Smooth muscle cell (in vitro differentiated cells): ENCODE measurements at regions not wholly inside any gene's neighbourhood (a gene's known extent, or its start where the extent isn't known, plus 50 kb on each side); places are given as distances from the start of the nearest gene placed in this dataset.

Experiments used
- DNase-seq: peaks from one replicate; lab custom pipeline; 2025; ENCODE audit not compliant: unreplicated experiment; lab: John Stamatoyannopoulos, UW
- H2AFZ ChIP-seq: fragments of 200-600 bp; sonication (generic); 2 replicates; pipeline ENCODE4 v1.6.0; 2016; ENCODE audit warnings: antibody characterized with exemption, low read depth, mild to moderate bottlenecking
- H3F3A ChIP-seq: fragments of 200-600 bp; sonication (generic); 2 replicates; pipeline ENCODE4 v1.6.0; 2017; ENCODE audit warnings: antibody characterized with exemption, low read depth
- H3K27ac ChIP-seq: fragments of 200-600 bp; sonication (generic); 2 replicates; pipeline ENCODE4 v1.5.1; 2016; ENCODE audit warnings: low read depth, mild to moderate bottlenecking
- H3K27me3 ChIP-seq: fragments of 200-600 bp; sonication (generic); 2 replicates; pipeline ENCODE4 v1.6.1; 2016; ENCODE audit warnings: low read depth, mild to moderate bottlenecking
- H3K36me3 ChIP-seq: fragments of 200-600 bp; sonication (generic); 2 replicates; pipeline ENCODE4 v1.5.1; 2016; ENCODE audit warnings: low read depth
- H3K4me1 ChIP-seq: fragments of 200-600 bp; sonication (generic); 2 replicates; pipeline ENCODE4 v1.5.1; 2016; ENCODE audit warnings: low read depth
- H3K4me2 ChIP-seq: fragments of 200-600 bp; sonication (generic); 2 replicates; pipeline ENCODE4 v1.6.0; 2016; ENCODE audit warnings: mild to moderate bottlenecking
- H3K4me3 ChIP-seq: fragments of 200-600 bp; sonication (generic); 2 replicates; pipeline ENCODE4 v1.5.1; 2016; ENCODE audit warnings: mild to moderate bottlenecking
- H3K79me2 ChIP-seq: fragments of 200-600 bp; sonication (generic); 2 replicates; pipeline ENCODE4 v1.6.0; 2016; ENCODE audit warnings: low read depth, mild to moderate bottlenecking
- H3K9ac ChIP-seq: fragments of 200-600 bp; sonication (generic); 2 replicates; pipeline ENCODE4 v1.6.0; 2016; ENCODE audit warnings: low read depth
- H3K9me3 ChIP-seq: fragments of 200-600 bp; sonication (generic); replicated peaks from 2 replicates; pipeline ENCODE4 v1.5.1; 2016; ENCODE audit warnings: low read depth
- H4K20me1 ChIP-seq: fragments of 200-600 bp; sonication (generic); 2 replicates; pipeline ENCODE4 v1.6.0; 2016; ENCODE audit warnings: low read depth
- CTCF ChIP-seq: fragments of 200-600 bp; sonication (generic); IDR thresholded peaks from 2 replicates; pipeline ENCODE4 v1.5.1; 2017; ENCODE audit warnings: borderline replicate concordance, mild to moderate bottlenecking, antibody characterized with exemption; ENCODE audit not compliant: insufficient read depth, poor library complexity, severe bottlenecking
- WGBS: methylation state at CpG from one replicate; pipeline ENCODE4 v1.1.7; 2016; ENCODE audit warnings: low lambda C conversion rate; 5-methylcytosine and 5-hydroxymethylcytosine counted together

GRCh38 chr6:66489269-66489987, 782.4 kb upstream of the EYS start:
- H3K4me2 ChIP-seq, result no peak overlapping the region
- no peak overlapping the region for H2AFZ ChIP-seq
- H3K9ac ChIP-seq, result no peak overlapping the region
- DNase-seq, result no peak
- no peaks in the 10 kb centered on the region for H3K36me3 ChIP-seq
- 79% methylated on average over 9 of the region's 9 CpGs for WGBS
- no peaks in the 10 kb centered on the region for H3K9me3 ChIP-seq
- TF ChIP-seq CTCF, result no peak
- H3K27me3 ChIP-seq, result no peaks in the 10 kb centered on the region
- no peak overlapping the region for H3K4me3 ChIP-seq
- H3F3A ChIP-seq, result no peaks in the 10 kb centered on the region
- no peaks in the 10 kb centered on the region for H4K20me1 ChIP-seq
- H3K79me2 ChIP-seq, result no peaks in the 10 kb centered on the region
- no peak overlapping the region for H3K27ac ChIP-seq
- no peaks in the 10 kb centered on the region for H3K4me1 ChIP-seq

DNA sequence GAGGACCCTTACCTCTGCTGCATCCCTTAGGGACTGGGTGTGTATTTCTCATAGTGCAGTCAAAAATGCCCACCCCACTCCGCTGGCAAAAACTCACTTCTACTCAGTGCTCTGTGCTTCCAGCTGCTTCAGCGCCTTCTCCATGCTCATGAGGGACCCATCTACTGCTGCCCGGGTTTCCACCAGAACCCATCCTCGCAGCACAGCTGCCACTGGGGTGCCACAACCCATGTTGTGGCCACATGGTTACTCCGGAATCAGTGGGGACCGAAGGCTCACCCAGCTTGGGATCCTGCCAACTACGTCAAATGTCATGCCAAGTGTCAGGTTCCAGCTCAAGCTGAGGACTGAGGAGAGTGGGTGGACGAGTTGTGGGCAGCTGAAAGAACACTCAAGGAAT, 774.2 kb upstream of the EYS start:
- no peaks in the 10 kb centered on the region for H3K27me3 ChIP-seq
- no peak overlapping the region for H2AFZ ChIP-seq
- 91% methylated on average over 8 of the region's 8 CpGs for WGBS
- H3K9me3 ChIP-seq, result no peaks in the 10 kb centered on the region
- no peak overlapping the region for H3K27ac ChIP-seq
- no peak overlapping the region for H3K4me3 ChIP-seq
- H3K36me3 ChIP-seq, result no peaks in the 10 kb centered on the region
- no peaks in the 10 kb centered on the region for H4K20me1 ChIP-seq
- no peak overlapping the region for H3K4me2 ChIP-seq
- no peak for DNase-seq
- no peak overlapping the region for H3K9ac ChIP-seq
- H3K79me2 ChIP-seq, result no peaks in the 10 kb centered on the region
- no peaks in the 10 kb centered on the region for H3F3A ChIP-seq
- H3K4me1 ChIP-seq, result no peaks in the 10 kb centered on the region
- no peak for TF ChIP-seq CTCF

DNA sequence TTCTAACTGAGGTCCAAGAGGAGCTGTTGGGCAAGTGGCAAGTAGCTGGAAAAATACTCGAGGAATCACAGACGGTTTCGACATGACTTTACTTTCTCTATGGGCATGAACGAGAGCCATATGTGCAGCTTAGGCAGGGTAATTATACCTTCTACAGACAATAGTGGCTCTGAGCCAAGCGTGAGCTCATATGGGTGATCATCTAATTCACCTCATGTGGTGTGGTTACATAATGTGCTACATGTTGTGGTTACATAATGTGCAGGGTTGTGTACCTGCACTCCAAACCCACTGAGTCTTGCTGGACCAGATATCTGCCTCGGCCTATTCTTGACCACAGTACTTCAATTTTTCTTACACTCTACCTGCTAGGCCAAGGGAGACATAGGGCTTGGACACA, 771.7 kb upstream of the EYS start:
- WGBS, result 81% methylated on average over 6 of the region's 6 CpGs

More for the DNA sequence above, 771.7 kb upstream of the EYS start:
- Histone ChIP-seq H4K20me1 (no peaks in the 10 kb centered on the region), H3K27ac (no peak overlapping the region), H3K79me2 (no peaks in the 10 kb centered on the region), H3K27me3 (no peaks in the 10 kb centered on the region), H3K36me3 (no peaks in the 10 kb centered on the region), H2AFZ (no peak overlapping the region), H3K4me2 (no peak overlapping the region), H3K4me1 (no peaks in the 10 kb centered on the region), H3K9ac (no peak overlapping the region), H3K9me3 (no peaks in the 10 kb centered on the region), H3K4me3 (no peak overlapping the region), H3F3A (no peaks in the 10 kb centered on the region)
- TF ChIP-seq CTCF, result no peak
- no peak for DNase-seq
